ENCODE measurements at regions not wholly inside any gene's neighbourhood (a gene's known extent, or its start where the extent isn't known, plus 50 kb on each side); places are given as distances from the start of the nearest gene placed in this dataset.
"Not testable (repeated sequence)": the region's sequence is repeated elsewhere in the genome, so short reads cannot be mapped to it uniquely, and the experiment has no call there.

DNA sequence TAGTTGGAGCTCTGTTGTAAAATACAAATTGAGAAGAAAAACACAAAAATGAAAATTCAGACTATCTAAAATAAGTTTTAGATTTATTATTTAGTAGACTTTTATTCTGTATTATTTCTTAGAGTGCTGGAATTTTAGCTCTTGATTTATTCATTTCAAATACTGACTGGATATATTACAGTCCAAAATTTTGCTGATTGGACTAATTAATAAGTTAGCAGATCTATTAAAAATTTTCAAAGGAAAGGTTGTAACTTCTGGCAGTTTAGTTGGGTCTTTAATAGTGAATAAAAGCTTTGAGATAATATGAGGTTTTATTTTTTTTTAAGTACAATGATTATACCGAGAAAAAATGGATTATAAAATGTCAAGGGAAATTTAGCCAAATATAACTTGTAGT lies 1224.9 kb upstream of the SPRY2 start:
- no peak for DNase-seq (ENCODE audit: low read depth in 2 of 2)

DNA sequence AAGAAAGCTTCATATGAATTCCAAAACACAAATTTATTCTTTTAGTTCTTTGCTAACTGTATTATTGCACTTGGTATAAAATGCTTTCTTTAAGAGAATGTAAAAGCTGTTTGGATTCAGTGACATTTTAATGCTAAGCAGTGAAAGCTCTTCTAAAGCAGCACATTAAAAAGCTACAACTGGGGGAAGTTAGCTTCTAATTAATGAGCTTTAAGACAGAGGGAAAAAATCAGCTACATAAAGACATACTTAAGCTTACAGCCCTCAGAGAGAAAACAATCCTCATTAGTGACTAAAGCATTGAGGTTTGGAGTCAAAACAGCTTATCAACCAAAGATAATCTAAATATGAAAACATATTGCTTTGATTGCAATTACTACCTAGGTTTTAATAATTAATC lies 1222.2 kb upstream of the SPRY2 start:
- no peak for DNase-seq (ENCODE audit: low read depth in 2 of 2)

GRCh38 chr13:81562598-81562997 lies 1221.7 kb upstream of the SPRY2 start:
- no peak for DNase-seq (ENCODE audit: low read depth in 2 of 2)

- no peak for DNase-seq (ENCODE audit: low read depth in 2 of 2)
Observed at GRCh38 chr13:81551036-81551435, 1210.1 kb upstream of the SPRY2 start.

DNA sequence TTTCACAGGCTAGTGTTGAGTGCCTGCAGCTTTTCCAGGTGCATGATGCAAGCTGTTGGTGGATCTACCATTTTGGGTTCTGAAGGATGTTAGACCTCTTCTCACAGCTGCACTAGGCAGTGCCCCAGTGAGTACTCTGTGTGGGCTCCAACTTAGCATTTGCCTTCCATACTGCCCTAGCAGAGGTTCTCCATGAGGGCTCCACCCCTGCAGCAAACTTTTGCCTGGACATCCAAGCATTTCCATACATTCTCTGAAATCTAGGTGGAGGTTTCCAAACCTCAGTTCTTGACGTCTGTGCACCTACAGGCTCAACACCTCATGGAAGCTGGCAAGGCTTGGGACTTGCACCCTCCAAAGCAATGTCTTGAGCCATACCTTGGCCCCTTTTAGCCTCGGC lies 1205.4 kb upstream of the SPRY2 start:
- DNase-seq (ENCODE audit: low read depth in 2 of 2): not testable (repeated sequence)

- no peak for DNase-seq (ENCODE audit: low read depth in 2 of 2)
Observed at GRCh38 chr13:81540777-81541176, 1199.9 kb upstream of the SPRY2 start.

- DNase-seq (ENCODE audit: low read depth in 2 of 2): no peak
Observed at GRCh38 chr13:81539643-81540150, 1198.8 kb upstream of the SPRY2 start.

- no peak for DNase-seq (ENCODE audit: low read depth in 2 of 2)
Observed at GRCh38 chr13:81498969-81499368, 1158.0 kb upstream of the SPRY2 start.

- DNase-seq (ENCODE audit: low read depth in 2 of 2): no peak
Observed at GRCh38 chr13:81493144-81493543, 1152.2 kb upstream of the SPRY2 start.

GRCh38 chr13:81492449-81492848 lies 1151.5 kb upstream of the SPRY2 start:
- DNase-seq (ENCODE audit: low read depth in 2 of 2): no peak

- no peak for DNase-seq (ENCODE audit: low read depth in 2 of 2)
Observed at GRCh38 chr13:81488021-81488420, 1147.1 kb upstream of the SPRY2 start.

DNA sequence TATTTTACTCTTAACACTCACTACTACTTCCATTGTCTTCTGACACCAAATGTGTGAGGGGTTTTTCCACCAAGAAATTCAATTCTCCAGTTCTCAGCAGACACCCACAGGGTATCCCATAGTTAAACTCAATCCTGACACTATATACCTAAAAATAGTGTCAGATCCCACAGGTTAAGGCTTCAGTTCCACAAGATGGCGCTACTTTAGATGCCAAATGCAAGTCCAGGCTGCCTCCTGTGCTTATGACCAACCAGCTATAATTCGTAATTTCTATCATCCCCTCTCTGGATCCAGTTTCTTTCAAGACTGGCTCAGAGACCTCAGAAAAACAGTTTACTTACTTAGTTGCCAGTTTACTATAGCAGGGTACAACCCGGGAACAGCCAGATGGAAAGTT lies 1146.2 kb upstream of the SPRY2 start:
- no peak for DNase-seq (ENCODE audit: low read depth in 2 of 2)

- DNase-seq (ENCODE audit: low read depth in 2 of 2): no peak
Observed at GRCh38 chr13:81480634-81481033, 1139.7 kb upstream of the SPRY2 start.

DNA sequence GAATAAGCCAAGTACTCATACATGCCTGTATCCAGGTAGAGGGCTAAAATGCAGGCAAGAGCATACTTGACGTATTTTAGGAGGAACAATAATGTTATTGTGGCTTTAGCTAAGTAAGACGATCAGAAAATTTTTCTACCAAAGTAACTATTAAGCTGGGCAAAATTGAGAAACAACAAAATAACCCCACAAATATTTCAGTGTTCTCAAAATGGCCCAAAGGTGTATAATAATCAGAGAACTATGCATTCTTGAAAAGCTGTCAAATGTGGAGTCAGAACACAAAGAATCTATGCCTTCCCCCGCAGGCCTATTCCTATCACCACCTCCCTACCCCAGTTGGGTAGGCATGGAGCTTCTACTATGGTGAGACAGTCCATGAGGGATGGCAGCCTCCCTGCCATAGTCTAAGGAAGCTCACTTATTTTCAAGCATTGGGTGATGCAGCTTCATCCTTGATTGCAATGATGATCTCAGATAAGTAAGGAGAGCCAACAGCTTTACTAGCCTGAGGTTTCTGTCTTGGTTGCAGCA lies 1132.5 kb upstream of the SPRY2 start:
- no peak for DNase-seq (ENCODE audit: low read depth in 2 of 2)

GRCh38 chr13:81458170-81458569 lies 1117.2 kb upstream of the SPRY2 start:
- no peak for DNase-seq (ENCODE audit: low read depth in 2 of 2)

GRCh38 chr13:81446441-81446840 lies 1105.5 kb upstream of the SPRY2 start:
- DNase-seq (ENCODE audit: low read depth in 2 of 2): no peak

GRCh38 chr13:81442904-81443303 lies 1102.0 kb upstream of the SPRY2 start:
- no peak for DNase-seq (ENCODE audit: low read depth in 2 of 2)

DNA sequence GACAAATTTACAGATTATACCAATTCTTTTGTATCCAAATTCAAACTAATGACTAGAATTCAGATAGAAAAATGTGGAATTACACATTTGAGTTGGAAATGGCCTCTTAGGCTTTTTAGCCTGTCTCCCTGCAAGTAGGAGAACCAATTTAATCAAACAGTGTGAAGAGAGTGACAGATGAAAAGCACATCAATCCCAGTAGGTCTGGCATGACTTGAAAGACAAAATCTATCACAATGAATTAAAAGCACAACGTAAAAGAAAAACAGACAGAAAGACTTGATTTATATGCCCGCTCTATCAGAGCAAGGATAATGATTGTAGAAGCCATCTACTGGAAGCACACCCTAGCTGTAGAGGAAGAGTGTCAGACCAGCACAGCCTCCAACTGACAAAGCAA lies 1084.4 kb upstream of the SPRY2 start:
- no peak for DNase-seq (ENCODE audit: low read depth in 2 of 2)

GRCh38 chr13:81409284-81409683 lies 1068.4 kb upstream of the SPRY2 start:
- no peak for DNase-seq (ENCODE audit: low read depth in 2 of 2)

DNA sequence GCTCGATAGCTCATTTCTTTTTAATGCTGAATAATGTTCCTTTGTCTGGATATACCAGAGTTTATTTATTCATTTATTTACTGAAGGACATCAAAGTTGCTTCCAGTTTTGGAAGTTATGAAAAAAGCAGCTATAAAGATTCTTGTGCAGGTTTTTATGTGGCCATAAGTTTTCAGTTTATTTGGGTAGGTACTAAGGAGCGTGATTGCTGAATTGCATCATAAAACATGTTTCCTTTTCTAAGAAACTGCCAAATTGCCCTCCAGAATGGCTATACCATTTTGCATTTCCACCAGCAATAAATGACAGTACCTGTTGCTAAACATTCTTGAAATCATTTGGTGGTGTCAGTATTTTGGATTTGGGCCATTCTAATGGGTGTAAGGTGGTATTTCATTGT lies 1067.7 kb upstream of the SPRY2 start:
- no peak for DNase-seq (ENCODE audit: low read depth in 2 of 2)

- no peak for DNase-seq (ENCODE audit: low read depth in 2 of 2)
Observed at GRCh38 chr13:81406639-81407292, 1065.8 kb upstream of the SPRY2 start.

DNA sequence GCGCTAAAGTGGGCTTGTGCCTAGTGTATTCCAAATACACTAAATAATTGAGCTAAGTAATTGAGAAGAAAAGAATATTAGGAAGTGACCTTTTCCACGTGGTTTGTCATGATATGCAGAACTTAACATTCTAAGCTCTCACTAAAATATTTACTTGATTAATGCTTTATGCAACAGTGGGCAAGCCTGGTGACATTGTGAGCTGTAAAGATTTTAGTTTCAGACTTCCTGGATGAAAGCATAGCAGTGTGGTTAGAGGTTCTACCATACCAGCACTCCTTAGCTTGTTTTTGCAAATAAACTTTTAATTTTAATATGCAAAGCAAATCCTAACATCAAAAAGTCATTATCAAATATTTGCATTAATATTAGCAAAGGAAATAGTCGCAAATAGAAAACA lies 1065.1 kb upstream of the SPRY2 start:
- no peak for DNase-seq (ENCODE audit: low read depth in 2 of 2)

DNA sequence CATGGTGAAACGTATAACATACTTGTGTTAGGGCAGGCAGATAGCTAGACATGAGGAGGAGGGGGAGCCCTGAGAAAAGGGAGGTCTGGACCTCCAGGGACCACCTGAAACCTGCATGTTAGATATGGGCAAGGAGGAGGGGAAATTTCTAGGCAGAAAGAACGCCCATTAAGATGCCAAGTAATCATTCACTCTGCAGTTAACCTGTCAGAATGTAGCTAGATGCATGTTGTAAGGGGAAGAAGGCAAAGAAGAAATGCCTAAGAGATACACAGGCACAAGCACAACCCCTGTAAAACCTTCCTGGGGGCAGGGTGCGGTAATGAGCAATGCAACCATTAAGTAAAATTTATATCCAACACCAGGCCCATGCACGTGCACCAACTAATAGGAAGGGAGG lies 1055.3 kb upstream of the SPRY2 start:
- no peak for DNase-seq (ENCODE audit: low read depth in 2 of 2)

GRCh38 chr13:81395368-81395767 lies 1054.4 kb upstream of the SPRY2 start:
- no peak for DNase-seq (ENCODE audit: low read depth in 2 of 2)

Measured in stimulated activated CD4-positive, alpha-beta T cell treated with anti-CD3 and anti-CD28 coated beads, Interleukin-4, amount 100 ng/mL, for 48 hours (primary cell).